ENCODE measurements at regions not wholly inside any gene's neighbourhood (a gene's known extent, or its start where the extent isn't known, plus 50 kb on each side); places are given as distances from the start of the nearest gene placed in this dataset.

DNA sequence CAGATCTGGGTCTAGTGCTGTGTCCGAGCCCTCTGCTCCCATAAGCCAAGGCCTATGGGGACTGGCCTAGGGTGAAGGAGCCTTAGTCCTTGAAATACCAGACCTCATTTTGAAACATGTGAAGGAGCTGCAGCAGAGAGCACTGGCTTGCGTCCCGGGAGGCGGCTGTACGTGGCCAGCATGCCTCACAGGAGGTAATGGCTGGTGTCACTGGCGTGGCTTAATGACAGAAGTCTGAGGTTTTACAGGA lies 72.7 kb upstream of the OTOS start:
- Histone ChIP-seq H3K27ac (no peak overlapping the region), H3K4me1 (no peaks in the 10 kb centered on the region), H3K36me3 (ENCODE audit: insufficient read depth in 1 of 2, low read depth in 1 of 2) (no peaks in the 10 kb centered on the region), H3K27me3 (ENCODE audit: insufficient read depth in 3 of 3, low read length in 2 of 3) (peaks cover 0 to 2% (median 0%) of the 10 kb centered on the region in 3 donors), H3K9me3 (no peaks in the 10 kb centered on the region), H3K4me3 (no peak overlapping the region)
- DNase-seq: no peak
- TF ChIP-seq CTCF (IDR thresholded peaks at IDR 0.05): no peak
- peak in 1 of 4 donors; percentile 33 for ATAC-seq
- intact Hi-C loops (cut with DNase I): no loop called here
- WGBS, 3 donors: 90 to 92% (median 91%) methylated on average over 6 of the region's 6 CpGs

DNA sequence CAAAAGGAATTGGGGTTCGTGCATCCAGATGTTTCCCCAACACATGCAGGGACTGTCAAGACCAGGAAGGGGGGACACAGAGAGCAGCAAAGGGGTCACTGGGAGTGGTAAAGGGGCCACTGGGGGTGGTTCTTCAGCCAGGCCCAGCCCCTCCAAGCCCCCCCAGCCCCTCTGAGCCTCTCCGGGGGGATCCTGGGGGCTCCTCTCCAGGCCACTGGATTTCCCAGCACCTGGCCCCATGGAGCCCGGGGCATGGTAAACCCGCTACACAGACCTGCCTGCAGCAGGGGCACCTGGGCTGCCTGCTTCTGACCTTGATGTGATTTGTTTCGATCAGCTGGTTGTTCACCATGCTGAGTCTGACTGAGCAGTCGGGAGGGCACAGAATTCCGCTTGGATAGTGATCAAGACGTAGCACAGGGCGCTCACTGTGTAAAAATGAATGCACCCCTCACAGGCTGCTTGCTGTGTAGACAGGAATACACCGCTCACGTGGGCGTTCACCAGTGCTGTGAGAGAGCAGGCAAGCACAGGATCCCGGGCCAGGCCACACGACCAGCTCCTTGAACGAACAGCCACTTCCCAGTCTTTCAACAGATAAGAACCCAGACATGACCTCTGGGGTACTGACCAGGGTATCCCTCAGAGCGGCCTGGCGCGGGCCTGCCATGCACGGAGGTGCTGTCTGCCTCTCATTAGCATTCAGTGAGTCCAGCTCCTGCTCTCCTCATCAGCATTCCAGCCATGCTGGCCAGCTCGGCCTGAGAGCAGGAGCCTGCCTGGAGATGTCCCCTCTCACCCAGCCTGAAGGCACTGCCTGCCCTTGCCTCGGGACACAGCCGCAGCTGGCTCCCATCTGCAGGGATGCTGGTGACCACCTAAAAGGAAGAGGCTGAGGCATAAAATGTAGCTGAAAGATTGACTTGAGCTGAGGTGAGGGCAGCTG lies 73.3 kb upstream of the OTOS start:
- no peak for TF ChIP-seq CTCF (IDR thresholded peaks at IDR 0.05)
- Histone ChIP-seq H3K4me3 (no peak overlapping the region), H3K9me3 (no peaks in the 10 kb centered on the region), H3K27ac (no peak overlapping the region), H3K27me3 (ENCODE audit: insufficient read depth in 3 of 3, low read length in 2 of 3) (peaks cover 0 to 2% (median 0%) of the 10 kb centered on the region in 3 donors), H3K4me1 (no peaks in the 10 kb centered on the region), H3K36me3 (ENCODE audit: insufficient read depth in 1 of 2, low read depth in 1 of 2) (no peaks in the 10 kb centered on the region)
- ATAC-seq: no peak
- 88 to 90% (median 88%) methylated on average over 22 of the region's 22 CpGs for WGBS, 3 donors
- intact Hi-C loops (cut with DNase I): no loop called here
- peak in 1 of 2 donors; percentile 45 for DNase-seq

DNA sequence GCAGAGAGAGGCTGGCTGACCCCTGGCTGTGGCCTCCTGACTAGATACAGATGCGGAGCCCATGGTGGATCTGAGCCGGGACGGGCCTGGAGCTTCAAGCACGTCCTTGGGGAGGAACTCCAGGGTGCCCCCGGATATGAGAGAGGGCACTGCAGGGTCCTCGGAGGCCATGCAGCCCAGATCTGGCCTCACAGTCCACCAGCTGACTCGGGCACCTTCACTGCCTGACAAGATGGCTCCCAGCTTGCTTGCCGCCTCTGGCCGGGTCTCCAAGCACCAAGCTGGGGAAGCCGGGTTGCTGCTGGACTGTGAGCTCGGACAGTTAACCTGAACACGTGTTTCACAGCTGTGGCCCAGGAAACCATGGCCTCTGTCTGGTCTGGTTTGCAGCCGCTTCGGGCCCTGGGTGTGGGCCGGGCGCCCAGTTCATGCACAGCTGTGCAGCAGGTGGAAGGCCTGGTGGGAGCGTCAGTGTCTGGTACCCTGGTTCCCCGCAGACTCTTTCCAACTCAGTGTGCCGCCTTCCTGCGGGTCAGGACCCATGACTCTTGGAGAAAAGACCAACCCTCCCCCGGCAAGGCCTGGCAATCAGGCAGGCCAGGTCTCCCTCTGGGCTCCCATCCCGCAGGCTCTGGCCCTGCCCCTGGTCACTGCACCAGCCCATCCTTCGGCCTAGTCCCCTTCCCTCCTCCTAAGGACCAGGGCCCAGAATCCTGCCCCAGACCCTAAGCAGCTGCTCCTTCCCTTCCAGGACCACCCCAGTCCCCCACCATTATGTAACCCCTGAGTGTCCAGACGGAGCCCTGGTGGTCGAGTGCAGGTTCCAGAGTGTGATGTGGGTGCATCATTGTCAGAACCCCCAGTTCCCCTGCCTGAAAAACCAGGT lies 74.6 kb upstream of the OTOS start:
- Histone ChIP-seq H3K36me3 (ENCODE audit: insufficient read depth in 1 of 2, low read depth in 1 of 2) (no peaks in the 10 kb centered on the region), H3K9me3 (no peaks in the 10 kb centered on the region), H3K4me3 (no peak overlapping the region), H3K4me1 (no peaks in the 10 kb centered on the region), H3K27ac (no peak overlapping the region), H3K27me3 (ENCODE audit: insufficient read depth in 3 of 3, low read length in 2 of 3) (peaks cover 0 to 2% (median 0%) of the 10 kb centered on the region in 3 donors)
- DNase-seq: peak in 1 of 2 donors; percentile 40
- intact Hi-C loops (cut with DNase I): no loop called here
- 64 to 75% (median 72%) methylated on average over 23 to 25 of the region's 25 CpGs for whole genome bisulfite sequencing, 3 donors
- no peak for TF ChIP-seq CTCF (IDR thresholded peaks at IDR 0.05)
- ATAC-seq: peak in 1 of 4 donors; percentile 35

DNA sequence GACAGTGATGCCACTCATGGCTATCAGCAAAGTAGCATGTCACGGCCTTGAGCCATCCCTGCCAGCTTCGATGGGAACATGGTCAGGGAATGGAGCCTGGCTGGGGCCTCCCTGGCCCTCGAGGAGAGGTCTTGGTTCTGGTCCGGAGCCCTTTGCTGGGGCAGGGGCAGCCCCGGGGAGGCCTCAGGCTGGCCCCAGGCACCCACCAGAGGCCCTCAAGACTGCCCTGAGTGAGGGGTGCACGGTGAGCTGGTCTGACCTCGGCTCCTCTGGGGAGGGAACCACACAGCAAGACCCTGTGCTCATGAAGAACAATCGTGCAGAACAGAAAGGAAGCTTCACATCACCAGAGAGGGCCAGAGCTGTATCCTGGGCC lies 75.2 kb upstream of the OTOS start:
- ATAC-seq (no peak), DNase-seq (no peak)
- no peak overlapping the region for H3K27ac ChIP-seq
- H3K4me3 ChIP-seq: no peak overlapping the region
- no peaks in the 10 kb centered on the region for H3K9me3 ChIP-seq
- WGBS, 3 donors: 86 to 93% (median 88%) methylated on average over 8 of the region's 8 CpGs
- TF ChIP-seq CTCF (IDR thresholded peaks at IDR 0.05): no peak
- intact Hi-C loops (cut with DNase I): no loop called here
- H3K36me3 ChIP-seq (ENCODE audit: insufficient read depth in 1 of 2, low read depth in 1 of 2): no peaks in the 10 kb centered on the region
- peaks cover 0 to 2% (median 0%) of the 10 kb centered on the region in 3 donors for H3K27me3 ChIP-seq (ENCODE audit: insufficient read depth in 3 of 3, low read length in 2 of 3)
- H3K4me1 ChIP-seq: no peaks in the 10 kb centered on the region
